A549 (cell line): ENCODE measurements at regions not wholly inside any gene's neighbourhood (a gene's known extent, or its start where the extent isn't known, plus 50 kb on each side); places are given as distances from the start of the nearest gene placed in this dataset.

Experiments
- ATAC-seq, 2 experiments: fragments of 200-7000 bp in 1 of 2; fragments of >200 bp in 1 of 2; cut with Nextera tagmentation in 1 of 2; cut with Tn5 transposase in 1 of 2; 3 replicates each; pipeline versions ENCODE4 v1.8.0 to v1.9.1; 2018 to 2020; ENCODE audit warnings: mild to moderate bottlenecking in 1 of 2, moderate library complexity in 1 of 2
- CTCF ChIA-PET: fragments of 300-600 bp; sonication (Branson Sonifier 250); formaldehyde crosslinking; extraction: SDS; loops from one replicate; lab custom pipeline; 2021; ENCODE audit warnings: antibody characterized with exemption, inconsistent platforms; lab: Yijun Ruan, JAX
- POLR2A ChIA-PET: fragments of 350-600 bp; formaldehyde crosslinking; extraction: SDS; loops from one replicate; lab custom pipeline; 2021; ENCODE audit warnings: antibody characterized with exemption, inconsistent platforms; lab: Yijun Ruan, JAX
- DNase-seq, 2 experiments: peaks; one replicate each; pipeline versions ENCODE4 v3.0.0 to v3.0.0-alpha.2; 2011 to 2016; ENCODE audit warnings: low read depth in 1 of 2, low spot score in 1 of 2
- FAIRE-seq: peaks from 2 replicates; lab custom pipeline; 2011; peaks lifted over from hg19 to GRCh38; lab: Jason Lieb, UNC
- H3K27ac ChIP-seq, 2 experiments: fragments of >200 bp; sonication (Bioruptor Twin); formaldehyde crosslinking; 3 replicates each; pipeline ENCODE4 v1.5.1; 2016 to 2017
- H3K4me1 ChIP-seq: fragments of >200 bp; sonication (Bioruptor Twin); formaldehyde crosslinking; 3 replicates; pipeline ENCODE4 v1.6.1; 2016
- H3K4me2 ChIP-seq: fragments of >200 bp; sonication (Bioruptor Twin); formaldehyde crosslinking; 3 replicates; pipeline ENCODE4 v1.6.1; 2016
- H3K4me3 ChIP-seq: fragments of >200 bp; sonication (Bioruptor Twin); formaldehyde crosslinking; 3 replicates; pipeline ENCODE4 v1.5.1; 2016
- H3K9me3 ChIP-seq: fragments of >200 bp; sonication (Bioruptor Twin); formaldehyde crosslinking; 3 replicates; pipeline ENCODE4 v1.6.1; 2016
- CTCF ChIP-seq: fragments of >200 bp; sonication (Bioruptor Twin); formaldehyde crosslinking; IDR thresholded peaks from 3 replicates; pipeline ENCODE4 v1.5.1; 2016
- EHF ChIP-seq: fragments of 250-450 bp; sonication (Bioruptor Pico); IDR thresholded peaks from 2 replicates; pipeline ENCODE4 v1.5.0; 2020; ENCODE audit warnings: mild to moderate bottlenecking
- EHMT2 ChIP-seq: fragments of 200-600 bp; sonication (generic); IDR thresholded peaks from 2 replicates; pipeline ENCODE4 v1.6.1; 2016; ENCODE audit warnings: antibody characterized with exemption, low read depth, mild to moderate bottlenecking, moderate library complexity
- GATA3 ChIP-seq: IDR thresholded peaks from 2 replicates; pipeline ENCODE4 v1.6.1; 2012; ENCODE audit warnings: borderline replicate concordance
- HEYL ChIP-seq: fragments of 250-450 bp; sonication (Bioruptor Pico); IDR thresholded peaks from 2 replicates; pipeline ENCODE4 v1.8.0; 2021; ENCODE audit warnings: mild to moderate bottlenecking, moderate library complexity
- HMGXB4 ChIP-seq: fragments of 250-450 bp; sonication (Bioruptor Pico); IDR thresholded peaks from 2 replicates; pipeline ENCODE4 v1.5.0; 2021; ENCODE audit warnings: mild to moderate bottlenecking, moderate library complexity, borderline replicate concordance
- HOXB13 ChIP-seq: fragments of 250-450 bp; sonication (Bioruptor Pico); IDR thresholded peaks from 2 replicates; pipeline ENCODE4 v1.5.0; 2020; ENCODE audit warnings: low read depth, mild to moderate bottlenecking, moderate library complexity
- JUNB ChIP-seq: fragments of >200 bp; sonication (Bioruptor Twin); formaldehyde crosslinking; IDR thresholded peaks from 2 replicates; pipeline ENCODE4 v1.6.1; 2016
- KDM1A ChIP-seq: fragments of 200-600 bp; sonication (generic); IDR thresholded peaks from 2 replicates; pipeline ENCODE4 v1.6.1; 2016; ENCODE audit warnings: low read depth, mild to moderate bottlenecking
- MAZ ChIP-seq: fragments of 150-350 bp; IDR thresholded peaks from 2 replicates; pipeline ENCODE4 v1.6.1; 2014; ENCODE audit warnings: antibody characterized with exemption, low read depth, low read length, borderline replicate concordance
- NR3C1 ChIP-seq: fragments of >200 bp; sonication (Bioruptor Twin); formaldehyde crosslinking; IDR thresholded peaks from 3 replicates; pipeline ENCODE4 v1.6.1; 2017
- PBX3 ChIP-seq: IDR thresholded peaks from 2 replicates; pipeline ENCODE4 v1.6.1; 2012
- POLR2A ChIP-seq: IDR thresholded peaks from 2 replicates; pipeline ENCODE4 v1.6.1; 2012; ENCODE audit warnings: mild to moderate bottlenecking, low read length
- RARB ChIP-seq: fragments of 250-450 bp; sonication (Bioruptor Pico); IDR thresholded peaks from 2 replicates; pipeline ENCODE4 v1.8.0; 2021; ENCODE audit warnings: mild to moderate bottlenecking, moderate library complexity
- REST ChIP-seq: fragments of 200-600 bp; sonication (generic); IDR thresholded peaks from 2 replicates; pipeline ENCODE4 v1.6.1; 2016; ENCODE audit warnings: antibody characterized with exemption, mild to moderate bottlenecking, moderate library complexity
- SMC3 ChIP-seq: fragments of >200 bp; sonication (Bioruptor Twin); formaldehyde crosslinking; IDR thresholded peaks from 3 replicates; pipeline ENCODE4 v1.6.1; 2018; ENCODE audit warnings: inconsistent platforms
- TFCP2L1 ChIP-seq: fragments of 250-450 bp; sonication (Bioruptor Pico); IDR thresholded peaks from 2 replicates; pipeline ENCODE4 v1.5.0; 2021; ENCODE audit warnings: mild to moderate bottlenecking
- TP53 ChIP-seq: fragments of 250-450 bp; sonication (Bioruptor Pico); IDR thresholded peaks from 2 replicates; pipeline ENCODE4 v1.5.0; 2021; ENCODE audit warnings: mild to moderate bottlenecking, moderate library complexity
- ZFP36 ChIP-seq: fragments of 450-650 bp; IDR thresholded peaks from 2 replicates; pipeline ENCODE4 v1.6.1; 2014; ENCODE audit warnings: borderline replicate concordance; ENCODE audit not compliant: partially characterized antibody
- ZSCAN20 ChIP-seq: fragments of 250-450 bp; sonication (Bioruptor Pico); IDR thresholded peaks from 2 replicates; pipeline ENCODE4 v1.8.0; 2022; ENCODE audit warnings: mild to moderate bottlenecking, moderate library complexity
- WGBS: methylation state at CpG from one replicate; pipeline ENCODE4 v1.1.6; 2017; ENCODE audit errors: missing lambda C conversion rate; 5-methylcytosine and 5-hydroxymethylcytosine counted together

GRCh38 chr6:43980004-43980795 lies 147.1 kb downstream of the MRPL14 start (continued):
- TF ChIP-seq NR3C1, result no peak
- TF ChIP-seq POLR2A, result no peak

GRCh38 chr6:43979525-43979924 lies 147.7 kb downstream of the MRPL14 start:
- ChIA-PET POLR2A (no interaction called here), CTCF (interaction anchor here (0.6 to 1.6 kb wide), 2 partner anchors 10 to 26 kb away, joined by 3 to 5 read pairs; no protein-coding TSS in a partner anchor)
- Histone ChIP-seq H3K9me3 (no peaks in the 10 kb centered on the region; the same call in 2 of the 3 replicates), H3K4me2 (no peak overlapping the region), H3K4me1 (no peaks in the 10 kb centered on the region; the same call in 2 of the 3 replicates), H3K27ac (no peak overlapping the region), H3K4me3 (no peak overlapping the region)
- FAIRE-seq (no peak), DNase-seq (no peak), ATAC-seq (no peak)
- WGBS, result 66% methylated on average over 4 of the region's 4 CpGs
- TF ChIP-seq TFCP2L1 (no peak), REST (no peak), CTCF (no peak), TP53 (CRISPR knock-in tag) (no peak), HMGXB4 (CRISPR knock-in tag) (no peak), ZSCAN20 (no peak), GATA3 (no peak), EHF (CRISPR knock-in tag) (no peak), JUNB (no peak)

- ChIA-PET CTCF (interaction anchor here (0.6 to 1.6 kb wide), 3 partner anchors 9 to 96 kb away, joined by 3 to 5 read pairs (median 3); no protein-coding TSS in a partner anchor), POLR2A (no interaction called here)
- no peaks in the 10 kb centered on the region; the same call in 2 of the 3 replicates for H3K4me1 ChIP-seq
- no peak overlapping the region for H3K27ac ChIP-seq
- H3K9me3 ChIP-seq, result no peaks in the 10 kb centered on the region; the same call in 2 of the 3 replicates
- H3K4me2 ChIP-seq, result no peak overlapping the region
- DNase-seq, result no peak
- H3K4me3 ChIP-seq, result no peak overlapping the region
- 73% methylated on average over 12 of the region's 13 CpGs for WGBS
- no peak for FAIRE-seq
- no peak for ATAC-seq
- TF ChIP-seq EHMT2 (no peak), MAZ (no peak), ZFP36 (no peak), PBX3 (no peak), HEYL (CRISPR knock-in tag) (no peak), KDM1A (no peak), REST (no peak), SMC3 (no peak), TP53 (CRISPR knock-in tag) (no peak), HOXB13 (no peak), RARB (no peak)
These were observed 148.5 kb downstream of the MRPL14 start for GRCh38 chr6:43978473-43979346.
